DND-41 (cell line): ENCODE measurements at regions not wholly inside any gene's neighbourhood (a gene's known extent, or its start where the extent isn't known, plus 50 kb on each side); places are given as distances from the start of the nearest gene placed in this dataset.

Source experiments
- ATAC-seq: fragments of 200-7000 bp; cut with Tn5 transposase; 3 replicates; pipeline ENCODE4 v1.9.1; 2021; ENCODE audit warnings: low read depth; ENCODE audit not compliant: insufficient read depth
- DNase-seq: peaks from one replicate; pipeline ENCODE4 v3.0.0-alpha.2; 2020
- H2AFZ ChIP-seq: 2 replicates; pipeline ENCODE4 v1.6.0; 2012; ENCODE audit warnings: low read depth, low read length
- H3K27ac ChIP-seq: 2 replicates; pipeline ENCODE4 v1.5.1; 2012; ENCODE audit warnings: low read length, inconsistent platforms
- H3K27me3 ChIP-seq: fragments of 200-600 bp; sonication (generic); 2 replicates; pipeline ENCODE4 v1.6.0; 2012; ENCODE audit warnings: low read length, mild to moderate bottlenecking, inconsistent platforms; ENCODE audit not compliant: insufficient read depth, poor library complexity
- H3K36me3 ChIP-seq: 2 replicates; pipeline ENCODE4 v1.5.1; 2012; ENCODE audit warnings: low read length, inconsistent platforms; ENCODE audit not compliant: insufficient read depth
- H3K4me1 ChIP-seq: 2 replicates; pipeline ENCODE4 v1.5.1; 2012; ENCODE audit warnings: mild to moderate bottlenecking, low read length; ENCODE audit not compliant: insufficient read depth
- H3K4me2 ChIP-seq: 2 replicates; pipeline ENCODE4 v1.6.0; 2012; ENCODE audit warnings: mild to moderate bottlenecking, moderate library complexity, low read length, inconsistent platforms; ENCODE audit not compliant: insufficient read depth
- H3K4me3 ChIP-seq, 2 experiments: fragments of 200-600 bp in 1 of 2; shearing (Covaris generic) in 1 of 2; 2 replicates each; pipeline ENCODE4 v1.5.1; 2012 to 2016; ENCODE audit warnings: inconsistent platforms in 2 of 2, low read length in 2 of 2, mild to moderate bottlenecking in 2 of 2, low read depth in 1 of 2, moderate library complexity in 1 of 2
- H3K79me2 ChIP-seq: 2 replicates; pipeline ENCODE4 v1.6.0; 2012; ENCODE audit warnings: low read length, inconsistent platforms; ENCODE audit not compliant: insufficient read depth
- H3K9ac ChIP-seq: 2 replicates; pipeline ENCODE4 v1.6.0; 2012; ENCODE audit warnings: low read depth, mild to moderate bottlenecking, inconsistent platforms, low read length, moderate library complexity
- H3K9me3 ChIP-seq: 2 replicates; pipeline ENCODE4 v1.5.1; 2012; ENCODE audit warnings: low read length, moderate library complexity, mild to moderate bottlenecking, inconsistent platforms; ENCODE audit not compliant: insufficient read depth, severe bottlenecking
- H4K20me1 ChIP-seq: 2 replicates; pipeline ENCODE4 v1.6.0; 2012; ENCODE audit warnings: low read length; ENCODE audit not compliant: insufficient read depth
- CTCF ChIP-seq: IDR thresholded peaks from 2 replicates; pipeline ENCODE4 v1.5.1; 2012; ENCODE audit warnings: borderline replicate concordance, low read length, moderate library complexity, mild to moderate bottlenecking; ENCODE audit not compliant: poor library complexity, severe bottlenecking; ENCODE audit errors: extremely low read depth
- EZH2 ChIP-seq: IDR thresholded peaks from 3 replicates; pipeline ENCODE4 v1.6.1; 2012; ENCODE audit warnings: borderline replicate concordance, low read depth, mild to moderate bottlenecking, moderate library complexity, low read length, inconsistent platforms; ENCODE audit not compliant: severe bottlenecking

- no peak for DNase-seq
- Histone ChIP-seq H3K79me2 (no peaks in the 10 kb centered on the region), H3K9ac (no peak overlapping the region), H3K4me1 (no peaks in the 10 kb centered on the region), H3K27ac (no peak overlapping the region), H3K4me3 (no peak overlapping the region), H3K36me3 (no peaks in the 10 kb centered on the region), H3K9me3 (no peaks in the 10 kb centered on the region), H3K27me3 (no peaks in the 10 kb centered on the region), H2AFZ (no peak overlapping the region), H3K4me2 (no peak overlapping the region), H4K20me1 (no peaks in the 10 kb centered on the region)
- TF ChIP-seq CTCF: no peak
- no peak for TF ChIP-seq EZH2
- no peak for ATAC-seq
Observed at GRCh38 chr5:164296603-164297080, 791.2 kb downstream of the MAT2B start.

GRCh38 chr5:164298165-164298564 lies 792.7 kb downstream of the MAT2B start:
- H3K27me3 ChIP-seq: no peaks in the 10 kb centered on the region
- TF ChIP-seq CTCF: no peak
- TF ChIP-seq EZH2: no peak
- no peak overlapping the region for H3K4me2 ChIP-seq
- no peak overlapping the region for H3K27ac ChIP-seq
- no peak for DNase-seq
- H3K9me3 ChIP-seq: no peaks in the 10 kb centered on the region
- H3K79me2 ChIP-seq: no peaks in the 10 kb centered on the region
- no peaks in the 10 kb centered on the region for H4K20me1 ChIP-seq
- ATAC-seq: no peak
- H2AFZ ChIP-seq: no peak overlapping the region
- no peaks in the 10 kb centered on the region for H3K36me3 ChIP-seq
- H3K9ac ChIP-seq: no peak overlapping the region
- no peak overlapping the region for H3K4me3 ChIP-seq
- no peaks in the 10 kb centered on the region for H3K4me1 ChIP-seq

- Histone ChIP-seq H3K4me1 (no peaks in the 10 kb centered on the region), H3K79me2 (no peaks in the 10 kb centered on the region), H3K27me3 (no peaks in the 10 kb centered on the region), H3K9ac (no peak overlapping the region), H4K20me1 (no peaks in the 10 kb centered on the region), H3K4me2 (no peak overlapping the region), H2AFZ (no peak overlapping the region), H3K4me3 (no peak overlapping the region), H3K9me3 (no peaks in the 10 kb centered on the region), H3K36me3 (no peaks in the 10 kb centered on the region), H3K27ac (no peak overlapping the region)
- ATAC-seq (no peak), DNase-seq (no peak)
- no peak for TF ChIP-seq CTCF
Observed at GRCh38 chr5:164300295-164300694, 794.9 kb downstream of the MAT2B start.

GRCh38 chr5:164301136-164301535 lies 795.7 kb downstream of the MAT2B start:
- DNase-seq (no peak), ATAC-seq (no peak)
- H3K9me3 ChIP-seq: no peaks in the 10 kb centered on the region
- H3K36me3 ChIP-seq: no peaks in the 10 kb centered on the region
- H3K27me3 ChIP-seq: no peaks in the 10 kb centered on the region
- no peak overlapping the region for H3K27ac ChIP-seq
- H3K9ac ChIP-seq: no peak overlapping the region
- no peak overlapping the region for H3K4me3 ChIP-seq
- H4K20me1 ChIP-seq: no peaks in the 10 kb centered on the region
- no peak overlapping the region for H3K4me2 ChIP-seq
- no peak for TF ChIP-seq EZH2
- TF ChIP-seq CTCF: no peak
- H2AFZ ChIP-seq: no peak overlapping the region
- H3K4me1 ChIP-seq: no peaks in the 10 kb centered on the region
- no peaks in the 10 kb centered on the region for H3K79me2 ChIP-seq
